H9 (cell line): ENCODE measurements at regions not wholly inside any gene's neighbourhood (a gene's known extent, or its start where the extent isn't known, plus 50 kb on each side); places are given as distances from the start of the nearest gene placed in this dataset.

Source experiments
- DNase-seq: peaks from one replicate; pipeline ENCODE4 v3.0.0-alpha.2; 2017
- H2AFZ ChIP-seq: one replicate; pipeline ENCODE4 v1.6.1; 2013; ENCODE audit warnings: mild to moderate bottlenecking, low read length, control low read depth, moderate library complexity
- H2AK5ac ChIP-seq: 2 replicates; pipeline ENCODE4 v1.6.1; 2013; ENCODE audit warnings: low read length, control low read depth, mixed read lengths; ENCODE audit not compliant: insufficient read length
- H2BK120ac ChIP-seq: one replicate; pipeline ENCODE4 v1.6.1; 2013; ENCODE audit warnings: low read depth, mild to moderate bottlenecking, low read length, control low read depth, inconsistent platforms; ENCODE audit not compliant: poor library complexity, severe bottlenecking
- H2BK12ac ChIP-seq: 2 replicates; pipeline ENCODE4 v1.6.1; 2013; ENCODE audit warnings: low read length, control low read depth, mixed read lengths, low read depth; ENCODE audit not compliant: insufficient read length
- H2BK15ac ChIP-seq: 2 replicates; pipeline ENCODE4 v1.6.1; 2013; ENCODE audit warnings: low read depth, low read length, control low read depth
- H2BK20ac ChIP-seq: one replicate; pipeline ENCODE4 v1.6.1; 2013; ENCODE audit warnings: low read depth, mild to moderate bottlenecking, low read length, control low read depth, inconsistent platforms; ENCODE audit not compliant: poor library complexity, severe bottlenecking
- H2BK5ac ChIP-seq: 2 replicates; pipeline ENCODE4 v1.6.1; 2013; ENCODE audit warnings: low read length, control low read depth, mixed read lengths; ENCODE audit not compliant: insufficient read length
- H3K14ac ChIP-seq: 2 replicates; pipeline ENCODE4 v1.6.1; 2013; ENCODE audit warnings: low read length, control low read depth; ENCODE audit not compliant: insufficient read depth
- H3K18ac ChIP-seq: 2 replicates; pipeline ENCODE4 v1.6.1; 2013; ENCODE audit warnings: low read depth, mild to moderate bottlenecking, mixed read lengths, low read length, control low read depth; ENCODE audit not compliant: insufficient read length
- H3K23ac ChIP-seq: 2 replicates; pipeline ENCODE4 v1.6.1; 2013; ENCODE audit warnings: low read length, control low read depth, mixed read lengths, low read depth; ENCODE audit not compliant: insufficient read length
- H3K23me2 ChIP-seq: 2 replicates; pipeline ENCODE4 v1.6.1; 2013; ENCODE audit warnings: low read depth, mild to moderate bottlenecking, mixed read lengths, low read length, control low read depth; ENCODE audit not compliant: insufficient read length, poor library complexity, severe bottlenecking
- H3K27ac ChIP-seq: 2 replicates; pipeline ENCODE4 v1.5.1; 2013; ENCODE audit warnings: low read length, control low read depth, mixed read lengths, low read depth; ENCODE audit not compliant: insufficient read length
- H3K27me3 ChIP-seq: 2 replicates; pipeline ENCODE4 v1.6.1; 2013; ENCODE audit warnings: low read length, control low read depth, inconsistent platforms; ENCODE audit not compliant: insufficient read depth
- H3K4ac ChIP-seq: 2 replicates; pipeline ENCODE4 v1.6.1; 2013; ENCODE audit warnings: low read depth, mild to moderate bottlenecking, control low read depth, inconsistent platforms, low read length, moderate library complexity
- H3K4me1 ChIP-seq: 2 replicates; pipeline ENCODE4 v1.6.1; 2013; ENCODE audit warnings: low read length, control low read depth, inconsistent platforms; ENCODE audit not compliant: insufficient read depth
- H3K4me2 ChIP-seq: 2 replicates; pipeline ENCODE4 v1.6.1; 2013; ENCODE audit warnings: low read length, control low read depth, mixed read lengths; ENCODE audit not compliant: insufficient read length, insufficient read depth
- H3K56ac ChIP-seq: 2 replicates; pipeline ENCODE4 v1.6.1; 2013; ENCODE audit warnings: low read depth, mild to moderate bottlenecking, mixed read lengths, low read length, control low read depth; ENCODE audit not compliant: insufficient read length
- H3K79me1 ChIP-seq: 2 replicates; pipeline ENCODE4 v1.6.1; 2013; ENCODE audit warnings: low read depth, mild to moderate bottlenecking, moderate library complexity, low read length, control low read depth, inconsistent platforms; ENCODE audit not compliant: insufficient read depth, poor library complexity, severe bottlenecking
- H3K79me2 ChIP-seq: 2 replicates; pipeline ENCODE4 v1.6.1; 2013; ENCODE audit warnings: low read length, control low read depth, inconsistent platforms; ENCODE audit not compliant: insufficient read depth
- H3K9ac ChIP-seq: 2 replicates; pipeline ENCODE4 v1.6.1; 2013; ENCODE audit warnings: low read length, control low read depth, mixed read lengths; ENCODE audit not compliant: insufficient read length; ENCODE audit errors: extremely low read depth
- H3K9me3 ChIP-seq: one replicate; pipeline ENCODE4 v1.6.1; 2013; ENCODE audit warnings: low read depth, low read length, inconsistent platforms; ENCODE audit not compliant: control insufficient read depth
- H3T11ph ChIP-seq: one replicate; pipeline ENCODE4 v1.6.1; 2013; ENCODE audit warnings: mild to moderate bottlenecking, low read length, control low read depth, inconsistent platforms
- H4K20me1 ChIP-seq: one replicate; pipeline ENCODE4 v1.6.1; 2013; ENCODE audit not compliant: control insufficient read depth, insufficient read length, insufficient read depth
- H4K5ac ChIP-seq: 2 replicates; pipeline ENCODE4 v1.6.1; 2013; ENCODE audit warnings: low read depth, mild to moderate bottlenecking, mixed read lengths, low read length, control low read depth; ENCODE audit not compliant: insufficient read length
- H4K8ac ChIP-seq: replicated peaks from 2 replicates; pipeline ENCODE4 v1.6.1; 2013; ENCODE audit warnings: low read length, control low read depth, mixed read lengths, low read depth; ENCODE audit not compliant: insufficient read length
- H4K91ac ChIP-seq: 2 replicates; pipeline ENCODE4 v1.6.1; 2013; ENCODE audit warnings: low read depth, mild to moderate bottlenecking, moderate library complexity, mixed read lengths, low read length, control low read depth; ENCODE audit not compliant: insufficient read length
- H3K27ac Mint-ChIP-seq, 3 experiments: 2 replicates in 2 of 3; 3 replicates in 1 of 3; pipeline ENCODE4 v1.8.0; 2020 to 2021; ENCODE audit warnings: mixed read lengths in 3 of 3, mild to moderate bottlenecking in 1 of 3, moderate library complexity in 1 of 3
- H3K27me3 Mint-ChIP-seq: 2 replicates; pipeline ENCODE4 v1.8.0; 2021; ENCODE audit warnings: low read depth, mild to moderate bottlenecking, moderate library complexity, mixed read lengths
- H3K36me3 Mint-ChIP-seq, 3 experiments: 2 replicates in 2 of 3; 3 replicates in 1 of 3; pipeline ENCODE4 v1.8.0; 2020 to 2021; ENCODE audit warnings: low read depth in 3 of 3, mixed read lengths in 3 of 3; ENCODE audit not compliant: insufficient read depth in 1 of 3
- H3K4me1 Mint-ChIP-seq, 2 experiments: 2 replicates each; pipeline ENCODE4 v1.8.0; 2020; ENCODE audit warnings: mixed read lengths in 2 of 2
- H3K4me3 Mint-ChIP-seq, 2 experiments: 2 replicates in 1 of 2; 3 replicates in 1 of 2; pipeline ENCODE4 v1.8.0; 2020 to 2021; ENCODE audit warnings: mild to moderate bottlenecking in 2 of 2, mixed read lengths in 2 of 2, moderate library complexity in 1 of 2
- H3K9me3 Mint-ChIP-seq, 2 experiments: 2 replicates in 1 of 2; 3 replicates in 1 of 2; pipeline ENCODE4 v1.8.0; 2020; ENCODE audit warnings: mild to moderate bottlenecking in 2 of 2, mixed read lengths in 2 of 2, moderate library complexity in 1 of 2
- WGBS: extraction: QIAGEN DNeasy Blood & Tissue Kit; methylation state at CpG from one replicate; pipeline ENCODE4 v1.1.7; 2013; ENCODE audit warnings: missing lambda C conversion rate, low lambda C conversion rate, mixed read lengths; ENCODE audit not compliant: insufficient read length; ENCODE audit errors: extremely low coverage; 5-methylcytosine and 5-hydroxymethylcytosine counted together
- TF ChIP-seq, protein P1 (sequence below): fragments of 200-600 bp; sonication (generic); conservative IDR thresholded peaks from 3 replicates; pipeline ENCODE4 v1.8.0; 2021; ENCODE audit warnings: antibody characterized with exemption, mild to moderate bottlenecking

DNA sequence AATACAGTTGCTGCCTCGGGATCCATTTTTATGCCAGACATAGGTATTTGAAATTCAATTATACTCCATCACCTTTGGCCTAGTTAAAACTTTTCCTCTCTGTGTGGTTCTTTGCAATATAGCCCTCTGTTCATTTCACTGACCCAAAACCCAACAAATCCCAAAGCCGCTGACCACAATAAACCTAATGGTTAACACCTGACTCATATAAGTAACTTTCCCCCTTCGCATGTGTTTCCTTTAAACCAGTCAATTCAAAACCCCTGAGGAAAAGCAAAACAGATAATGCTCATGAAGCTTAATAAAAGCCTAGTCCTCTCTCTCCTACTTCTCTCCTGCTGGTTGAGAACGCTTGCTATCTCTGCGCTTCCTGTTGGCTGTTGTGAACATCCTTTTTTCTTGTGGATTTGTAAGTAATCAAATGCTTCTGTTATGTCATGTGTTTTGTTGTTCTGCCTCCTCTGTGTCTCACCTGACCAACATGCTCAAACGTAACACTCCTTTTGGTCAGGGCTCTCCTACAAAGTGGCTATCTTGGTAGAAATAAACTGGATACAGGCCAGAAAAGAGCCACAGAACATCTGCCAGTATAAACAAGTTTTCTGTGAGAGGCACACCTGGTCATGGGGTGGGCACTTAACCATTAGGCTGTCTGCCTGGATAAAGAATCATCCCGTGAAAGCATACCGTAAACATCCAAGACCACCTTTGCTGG is 652.6 kb downstream of the METTL15 start:
- Histone ChIP-seq H3K27ac (no peak overlapping the region), H3K9ac (no peak overlapping the region), H3K18ac (no peak overlapping the region), H2BK15ac (no peak overlapping the region), H3K23me2 (no peaks in the 10 kb centered on the region), H4K91ac (no peak overlapping the region), H2BK12ac (no peak overlapping the region), H2AFZ (no peak overlapping the region), H3K14ac (no peak overlapping the region), H2BK20ac (no peak overlapping the region), H3K9me3 (no peaks in the 10 kb centered on the region), H3K4me2 (no peak overlapping the region), H2BK120ac (no peak overlapping the region), H3K4ac (no peak overlapping the region), H3K79me1 (no peaks in the 10 kb centered on the region), H4K5ac (no peak overlapping the region), H2AK5ac (no peak overlapping the region), H4K20me1 (no peaks in the 10 kb centered on the region), H3K79me2 (no peaks in the 10 kb centered on the region), H3K56ac (no peak overlapping the region), H3K23ac (no peak overlapping the region), H2BK5ac (no peak overlapping the region), H3T11ph (no peak overlapping the region), H3K4me1 (peaks cover 6% of the 10 kb centered on the region; the same call in 1 of the 2 replicates), H4K8ac (no peak overlapping the region), H3K27me3 (no peaks in the 10 kb centered on the region)
- H3K27me3 Mint-ChIP-seq, result no peaks in the 10 kb centered on the region
- peaks cover 15 to 20% of the 10 kb centered on the region in 2 experiments for H3K4me1 Mint-ChIP-seq
- H3K9me3 Mint-ChIP-seq, result no peaks in the 10 kb centered on the region
- no CpG with 5 or more reads among the region's 8 CpGs for WGBS
- DNase-seq, result no peak
- no peaks in the 10 kb centered on the region for H3K36me3 Mint-ChIP-seq
- H3K4me3 Mint-ChIP-seq, result no peak overlapping the region
- H3K27ac Mint-ChIP-seq, result 0 out of 7 replicates have a peak overlapping the region, but pooled peaks of 1 of the 3 experiments have one; percentile 6
- TF ChIP-seq, protein P1, sequence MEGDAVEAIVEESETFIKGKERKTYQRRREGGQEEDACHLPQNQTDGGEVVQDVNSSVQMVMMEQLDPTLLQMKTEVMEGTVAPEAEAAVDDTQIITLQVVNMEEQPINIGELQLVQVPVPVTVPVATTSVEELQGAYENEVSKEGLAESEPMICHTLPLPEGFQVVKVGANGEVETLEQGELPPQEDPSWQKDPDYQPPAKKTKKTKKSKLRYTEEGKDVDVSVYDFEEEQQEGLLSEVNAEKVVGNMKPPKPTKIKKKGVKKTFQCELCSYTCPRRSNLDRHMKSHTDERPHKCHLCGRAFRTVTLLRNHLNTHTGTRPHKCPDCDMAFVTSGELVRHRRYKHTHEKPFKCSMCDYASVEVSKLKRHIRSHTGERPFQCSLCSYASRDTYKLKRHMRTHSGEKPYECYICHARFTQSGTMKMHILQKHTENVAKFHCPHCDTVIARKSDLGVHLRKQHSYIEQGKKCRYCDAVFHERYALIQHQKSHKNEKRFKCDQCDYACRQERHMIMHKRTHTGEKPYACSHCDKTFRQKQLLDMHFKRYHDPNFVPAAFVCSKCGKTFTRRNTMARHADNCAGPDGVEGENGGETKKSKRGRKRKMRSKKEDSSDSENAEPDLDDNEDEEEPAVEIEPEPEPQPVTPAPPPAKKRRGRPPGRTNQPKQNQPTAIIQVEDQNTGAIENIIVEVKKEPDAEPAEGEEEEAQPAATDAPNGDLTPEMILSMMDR, result no peak
